H1 (cell line): ENCODE measurements at regions not wholly inside any gene's neighbourhood (a gene's known extent, or its start where the extent isn't known, plus 50 kb on each side); places are given as distances from the start of the nearest gene placed in this dataset.
A peak's percentile ranks its signal among the peaks of the same experiment; 100 is the strongest.

Experiments used
- CTCF ChIA-PET: fragments of 300-600 bp; sonication (Branson Sonifier 250); formaldehyde crosslinking; loops from one replicate; lab custom pipeline; 2021; ENCODE audit not compliant: partially characterized antibody; lab: Charles Lee
- POLR2A ChIA-PET: fragments of 300-600 bp; sonication (Branson Sonifier 250); formaldehyde crosslinking; loops from one replicate; lab custom pipeline; 2021; ENCODE audit warnings: inconsistent platforms; ENCODE audit not compliant: partially characterized antibody; lab: Charles Lee
- DNase-seq, 2 experiments: peaks; one replicate each; pipeline versions ENCODE4 v3.0.0 to v3.0.0-alpha.2; 2010 to 2022; ENCODE audit warnings: low spot score in 2 of 2, low read depth in 1 of 2, mixed read lengths in 1 of 2
- FAIRE-seq: peaks from 2 replicates; lab custom pipeline; 2011; peaks lifted over from hg19 to GRCh38; lab: Jason Lieb, UNC
- H2AFZ ChIP-seq: 2 replicates; pipeline ENCODE4 v1.8.1; 2012; ENCODE audit warnings: low read length, inconsistent platforms
- H2AK5ac ChIP-seq: 2 replicates; pipeline ENCODE4 v1.6.1; 2013; ENCODE audit warnings: low read depth, low read length
- H2BK120ac ChIP-seq: replicated peaks from 2 replicates; pipeline ENCODE3; 2013; ENCODE audit warnings: low read depth, low read length, inconsistent platforms
- H2BK12ac ChIP-seq: 2 replicates; pipeline ENCODE4 v1.6.1; 2013; ENCODE audit warnings: low read depth, low read length
- H2BK15ac ChIP-seq: 2 replicates; pipeline ENCODE4 v1.6.1; 2013; ENCODE audit warnings: low read length
- H2BK20ac ChIP-seq: 2 replicates; pipeline ENCODE4 v1.6.1; 2013; ENCODE audit warnings: low read length
- H2BK5ac ChIP-seq: 2 replicates; pipeline ENCODE4 v1.6.1; 2013; ENCODE audit warnings: low read depth, low read length
- H3K14ac ChIP-seq: 2 replicates; pipeline ENCODE4 v1.6.1; 2013; ENCODE audit warnings: inconsistent platforms; ENCODE audit not compliant: insufficient read length
- H3K18ac ChIP-seq: 2 replicates; pipeline ENCODE4 v1.6.1; 2013; ENCODE audit warnings: low read length; ENCODE audit errors: extremely low read depth
- H3K23ac ChIP-seq: 2 replicates; pipeline ENCODE4 v1.6.1; 2013; ENCODE audit warnings: inconsistent platforms; ENCODE audit not compliant: insufficient read length
- H3K23me2 ChIP-seq: 2 replicates; pipeline ENCODE4 v1.6.1; 2013; ENCODE audit warnings: low read depth, low read length
- H3K27ac ChIP-seq: 2 replicates; pipeline ENCODE4 v1.6.1; 2011; ENCODE audit warnings: low read depth, low read length, inconsistent platforms
- H3K27me3 ChIP-seq, 4 experiments: replicated peaks in 1 of 4; 1 replicate in 1 of 4; 2 replicates in 3 of 4; pipeline versions ENCODE4 v1.6.1 to v1.8.1; 2011 to 2013; ENCODE audit warnings: low read length in 3 of 4, mild to moderate bottlenecking in 3 of 4, inconsistent platforms in 2 of 4, mixed read lengths in 2 of 4, moderate library complexity in 1 of 4; ENCODE audit not compliant: control insufficient read depth in 3 of 4, insufficient read depth in 3 of 4; ENCODE audit errors: extremely low read depth in 1 of 4
- H3K36me3 ChIP-seq, 4 experiments: 2 replicates each; pipeline versions ENCODE4 v1.6.1 to v1.8.1; 2011 to 2013; ENCODE audit warnings: mild to moderate bottlenecking in 4 of 4, low read length in 3 of 4, moderate library complexity in 2 of 4, control low read depth in 1 of 4, inconsistent platforms in 1 of 4; ENCODE audit not compliant: insufficient read depth in 4 of 4, control insufficient read depth in 2 of 4
- H3K4ac ChIP-seq: replicated peaks from 2 replicates; pipeline ENCODE3; 2013; ENCODE audit warnings: low read length, low read depth, mixed read lengths, inconsistent platforms; ENCODE audit not compliant: insufficient read length
- H3K4me1 ChIP-seq, 4 experiments: replicated peaks in 1 of 4; 1 replicate in 1 of 4; 2 replicates in 3 of 4; pipeline versions ENCODE4 v1.6.1 to v1.8.1; 2011 to 2013; ENCODE audit warnings: low read length in 3 of 4, inconsistent platforms in 2 of 4, mixed read lengths in 1 of 4; ENCODE audit not compliant: insufficient read depth in 4 of 4, control insufficient read depth in 3 of 4
- H3K4me2 ChIP-seq, 2 experiments: 2 replicates each; pipeline versions ENCODE4 v1.6.1 to v1.8.1; 2011 to 2013; ENCODE audit warnings: low read depth in 2 of 2, low read length in 2 of 2, control low read depth in 1 of 2, inconsistent platforms in 1 of 2, mild to moderate bottlenecking in 1 of 2; ENCODE audit not compliant: insufficient read depth in 1 of 2
- H3K4me3 ChIP-seq, 4 experiments: fragments of 200-600, 300-600 bp in 1 of 4; sonication (generic), shearing (Covaris generic), sonication (Bioruptor Twin) in 1 of 4; 2 replicates each; pipeline versions ENCODE4 v1.5.1 to v1.8.1; 2011 to 2016; ENCODE audit warnings: low read length in 4 of 4, low read depth in 3 of 4, control low read depth in 2 of 4, inconsistent platforms in 2 of 4, mild to moderate bottlenecking in 2 of 4, mixed read lengths in 1 of 4, moderate library complexity in 1 of 4; ENCODE audit not compliant: insufficient read depth in 2 of 4; ENCODE audit errors: extremely low read depth in 1 of 4
- H3K56ac ChIP-seq: replicated peaks from 2 replicates; pipeline ENCODE3; 2013; ENCODE audit warnings: low read depth, mild to moderate bottlenecking, mixed read lengths, low read length, inconsistent platforms; ENCODE audit not compliant: insufficient read length
- H3K79me1 ChIP-seq: 2 replicates; pipeline ENCODE4 v1.6.1; 2013; ENCODE audit warnings: low read depth, low read length, control low read depth
- H3K79me2 ChIP-seq, 2 experiments: 2 replicates each; pipeline versions ENCODE4 v1.6.1 to v1.8.1; 2012 to 2013; ENCODE audit warnings: low read length in 2 of 2, mild to moderate bottlenecking in 2 of 2, inconsistent platforms in 1 of 2; ENCODE audit not compliant: insufficient read depth in 2 of 2, control insufficient read depth in 1 of 2
- H3K9ac ChIP-seq, 4 experiments: replicated peaks in 1 of 4; 1 replicate in 1 of 4; 2 replicates in 3 of 4; pipeline versions ENCODE4 v1.6.1 to v1.8.1; 2011 to 2013; ENCODE audit warnings: low read depth in 3 of 4, low read length in 3 of 4, control low read depth in 2 of 4, mild to moderate bottlenecking in 2 of 4, moderate library complexity in 2 of 4, inconsistent platforms in 1 of 4; ENCODE audit errors: extremely low read depth in 1 of 4
- H3K9me3 ChIP-seq, 2 experiments: 2 replicates each; pipeline versions ENCODE4 v1.6.1 to v1.8.1; 2012 to 2013; ENCODE audit warnings: mild to moderate bottlenecking in 2 of 2, moderate library complexity in 2 of 2, control low read depth in 1 of 2, inconsistent platforms in 1 of 2, low read depth in 1 of 2, low read length in 1 of 2, mixed read lengths in 1 of 2; ENCODE audit not compliant: insufficient read depth in 2 of 2
- H4K20me1 ChIP-seq, 2 experiments: replicated peaks in 1 of 2; 2 replicates each; pipeline versions ENCODE3 to v1.8.1; 2011 to 2013; ENCODE audit warnings: inconsistent platforms in 2 of 2, low read length in 2 of 2, mild to moderate bottlenecking in 1 of 2; ENCODE audit not compliant: insufficient read depth in 2 of 2, control insufficient read depth in 1 of 2
- H4K5ac ChIP-seq: 2 replicates; pipeline ENCODE4 v1.6.1; 2013; ENCODE audit warnings: low read length, low read depth, mixed read lengths, inconsistent platforms; ENCODE audit not compliant: insufficient read length
- H4K8ac ChIP-seq: 2 replicates; pipeline ENCODE4 v1.8.0; 2013; ENCODE audit warnings: mild to moderate bottlenecking, moderate library complexity, low read length, inconsistent platforms; ENCODE audit not compliant: insufficient read depth; ENCODE audit errors: extremely low read depth
- H4K91ac ChIP-seq: replicated peaks from 2 replicates; pipeline ENCODE3; 2013; ENCODE audit warnings: low read length, mixed read lengths, inconsistent platforms; ENCODE audit not compliant: insufficient read length
- BACH1 ChIP-seq: IDR thresholded peaks from 2 replicates; pipeline ENCODE4 v1.6.1; 2012; ENCODE audit warnings: low read length, improper control_type of control experiment
- EP300 ChIP-seq, 2 experiments: IDR thresholded peaks; 1 replicate in 1 of 2; 2 replicates in 1 of 2; pipeline ENCODE4 v1.6.1; 2011 to 2012; ENCODE audit warnings: low read depth in 2 of 2, low read length in 2 of 2, mild to moderate bottlenecking in 2 of 2, borderline replicate concordance in 1 of 2, inconsistent platforms in 1 of 2, moderate library complexity in 1 of 2
- JUND ChIP-seq: IDR thresholded peaks from 2 replicates; pipeline ENCODE4 v1.6.1; 2011; ENCODE audit warnings: mild to moderate bottlenecking, improper control_type of control experiment, low read length
- MAFK ChIP-seq: IDR thresholded peaks from 2 replicates; pipeline ENCODE4 v1.6.1; 2012; ENCODE audit warnings: low read depth, mild to moderate bottlenecking, improper control_type of control experiment, low read length
- NRF1 ChIP-seq: IDR thresholded peaks from 2 replicates; pipeline ENCODE4 v1.6.1; 2011; ENCODE audit warnings: mild to moderate bottlenecking, low read depth, low read length, improper control_type of control experiment
- RNF2 ChIP-seq: fragments of 200-900, 300-1000 bp; sonication (generic); IDR thresholded peaks from 2 replicates; pipeline ENCODE4 v1.7.1; 2016; ENCODE audit warnings: borderline replicate concordance, low read depth, mild to moderate bottlenecking, antibody characterized with exemption, low read length; ENCODE audit not compliant: poor library complexity, severe bottlenecking; ENCODE audit errors: missing control alignments
- SP2 ChIP-seq: IDR thresholded peaks from 2 replicates; pipeline ENCODE4 v1.6.1; 2012; ENCODE audit warnings: mild to moderate bottlenecking, low read length, inconsistent platforms
- TEAD4 ChIP-seq: IDR thresholded peaks from 2 replicates; pipeline ENCODE4 v1.6.1; 2012; ENCODE audit warnings: low read depth, low read length, inconsistent platforms, mixed read lengths
- ZNF274 ChIP-seq: IDR thresholded peaks from 2 replicates; pipeline ENCODE4 v1.7.0; 2012; ENCODE audit warnings: low read length, borderline replicate concordance; ENCODE audit errors: extremely low read depth
- WGBS, 2 experiments: shearing (Covaris generic) in 1 of 2; methylation state at CpG; one replicate each; pipeline versions ENCODE4 v1.1.6 to v1.1.7; 2013 to 2015; ENCODE audit warnings: low lambda C conversion rate in 2 of 2, mixed read lengths in 2 of 2, inconsistent platforms in 1 of 2, low coverage in 1 of 2, missing lambda C conversion rate in 1 of 2; ENCODE audit not compliant: insufficient replicate concordance in 2 of 2, insufficient coverage in 1 of 2, insufficient read length in 1 of 2; ENCODE audit errors: extremely low coverage in 1 of 2, missing lambda C conversion rate in 1 of 2; 5-methylcytosine and 5-hydroxymethylcytosine counted together

- Histone ChIP-seq H3K27me3 (no peaks in the 10 kb centered on the region), H3K4me2 (no peak overlapping the region), H4K20me1 (no peaks in the 10 kb centered on the region), H2BK20ac (no peak overlapping the region), H2BK5ac (no peak overlapping the region), H3K9ac (no peak overlapping the region), H2BK12ac (no peak overlapping the region), H2AFZ (peak overlapping the region; percentile 96; the same call in 1 of the 2 replicates), H3K36me3 (no peaks in the 10 kb centered on the region), H2BK120ac (no peak overlapping the region), H3K14ac (no peak overlapping the region), H3K79me1 (no peaks in the 10 kb centered on the region), H3K23ac (no peak overlapping the region), H2AK5ac (no peak overlapping the region), H4K91ac (no peak overlapping the region), H3K27ac (no peak overlapping the region), H4K8ac (no peak overlapping the region), H3K56ac (no peak overlapping the region), H3K18ac (no peak overlapping the region), H3K23me2 (no peaks in the 10 kb centered on the region), H2BK15ac (no peak overlapping the region), H3K4ac (no peak overlapping the region), H3K9me3 (no peaks in the 10 kb centered on the region), H4K5ac (no peak overlapping the region), H3K4me1 (peaks cover 0 to 3% (median 1%) of the 10 kb centered on the region in 4 experiments; a peak in 1 of 7 replicates), H3K4me3 (no peak overlapping the region), H3K79me2 (no peaks in the 10 kb centered on the region)
- 80% methylated on average over 3 of the region's 3 CpGs; no CpG with 5 or more reads in 1 of the 2 experiments for WGBS, 2 experiments
- DNase-seq = no peak
- no peak for FAIRE-seq
- no peak for TF ChIP-seq NRF1
- no peak for TF ChIP-seq RNF2
- no peak for TF ChIP-seq ZNF274
- TF ChIP-seq TEAD4 = no peak
- TF ChIP-seq BACH1 = peak; percentile 89
- TF ChIP-seq MAFK = peak; percentile 75
- TF ChIP-seq SP2 = no peak
- TF ChIP-seq EP300 (IDR thresholded peaks at IDR 0.05; ENCODE audit: borderline replicate concordance in 1 of 2, low read depth in 2 of 2, low read length in 2 of 2) = no peak
- no peak for TF ChIP-seq JUND
- CTCF ChIA-PET = no interaction called here
- POLR2A ChIA-PET = no interaction called here
Observed at GRCh38 chr16:76946879-76947278, 244.1 kb upstream of the MON1B start.
